H1 (cell line): ENCODE measurements at regions not wholly inside any gene's neighbourhood (a gene's known extent, or its start where the extent isn't known, plus 50 kb on each side); places are given as distances from the start of the nearest gene placed in this dataset.

Experiments
- EP300 ChIP-seq, 2 experiments: IDR thresholded peaks; 1 replicate in 1 of 2; 2 replicates in 1 of 2; pipeline ENCODE4 v1.6.1; 2011 to 2012; ENCODE audit warnings: low read depth in 2 of 2, low read length in 2 of 2, mild to moderate bottlenecking in 2 of 2, borderline replicate concordance in 1 of 2, inconsistent platforms in 1 of 2, moderate library complexity in 1 of 2
- RAD21 ChIP-seq, 2 experiments: IDR thresholded peaks in 1 of 2; conservative IDR thresholded peaks in 1 of 2; 2 replicates each; pipeline ENCODE4 v1.6.1; 2011; ENCODE audit warnings: low read depth in 2 of 2, low read length in 2 of 2, improper control_type of control experiment in 1 of 2, inconsistent platforms in 1 of 2, mild to moderate bottlenecking in 1 of 2, moderate library complexity in 1 of 2
- TF ChIP-seq, protein P1 (sequence below): IDR thresholded peaks from 2 replicates; pipeline ENCODE4 v1.6.1; 2011; ENCODE audit warnings: low read length, improper control_type of control experiment

GRCh38 chr2:67652679-67653078 is 255.5 kb downstream of the ETAA1 start (continued):
- TF ChIP-seq, protein P1, sequence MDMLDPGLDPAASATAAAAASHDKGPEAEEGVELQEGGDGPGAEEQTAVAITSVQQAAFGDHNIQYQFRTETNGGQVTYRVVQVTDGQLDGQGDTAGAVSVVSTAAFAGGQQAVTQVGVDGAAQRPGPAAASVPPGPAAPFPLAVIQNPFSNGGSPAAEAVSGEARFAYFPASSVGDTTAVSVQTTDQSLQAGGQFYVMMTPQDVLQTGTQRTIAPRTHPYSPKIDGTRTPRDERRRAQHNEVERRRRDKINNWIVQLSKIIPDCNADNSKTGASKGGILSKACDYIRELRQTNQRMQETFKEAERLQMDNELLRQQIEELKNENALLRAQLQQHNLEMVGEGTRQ = no peak
- no peak for TF ChIP-seq RAD21 (IDR thresholded peaks at IDR 0.05 in 1 of 2, conservative IDR thresholded peaks at IDR 0.05 in 1 of 2; ENCODE audit: low read depth in 2 of 2, low read length in 2 of 2)
- no peak for TF ChIP-seq EP300 (IDR thresholded peaks at IDR 0.05; ENCODE audit: borderline replicate concordance in 1 of 2, low read depth in 2 of 2, low read length in 2 of 2)
